BJ (cell line): ENCODE measurements at regions not wholly inside any gene's neighbourhood (a gene's known extent, or its start where the extent isn't known, plus 50 kb on each side); places are given as distances from the start of the nearest gene placed in this dataset.

Experiments
- CTCF ChIA-PET: fragments of 350-600 bp; formaldehyde crosslinking; extraction: SDS; loops from one replicate; lab custom pipeline; 2021; ENCODE audit warnings: antibody characterized with exemption, inconsistent platforms; lab: Yijun Ruan, JAX
- POLR2A ChIA-PET: fragments of 300-600 bp; sonication (Branson Sonifier 250); formaldehyde crosslinking; extraction: SDS; loops from one replicate; lab custom pipeline; 2021; ENCODE audit warnings: antibody characterized with exemption; lab: Charles Lee
- DNase-seq: peaks from one replicate; pipeline ENCODE4 v3.0.0-alpha.2; 2011; ENCODE audit warnings: low read depth
- H3K27me3 ChIP-seq: 2 replicates; pipeline ENCODE4 v1.6.0; 2011; ENCODE audit warnings: low read length; ENCODE audit not compliant: control insufficient read depth, insufficient read depth
- H3K36me3 ChIP-seq: 2 replicates; pipeline ENCODE4 v1.5.1; 2011; ENCODE audit warnings: low read length; ENCODE audit not compliant: control insufficient read depth, insufficient read depth
- H3K4me3 ChIP-seq: 2 replicates; pipeline ENCODE4 v1.5.1; 2011; ENCODE audit warnings: low read depth, mild to moderate bottlenecking, control low read depth, low read length
- CTCF ChIP-seq: IDR thresholded peaks from 2 replicates; pipeline ENCODE4 v1.5.1; 2011; ENCODE audit warnings: low read depth, mild to moderate bottlenecking, control low read depth, inconsistent platforms, low read length, moderate library complexity; ENCODE audit not compliant: insufficient read depth

- no peaks in the 10 kb centered on the region for H3K27me3 ChIP-seq
- H3K4me3 ChIP-seq, result no peak overlapping the region
- CTCF ChIA-PET, result interaction anchor here (0.6 to 1.5 kb wide), 3 partner anchors 19 to 1211 kb away, joined by 3 to 4 read pairs (median 3); no protein-coding TSS in a partner anchor
- POLR2A ChIA-PET, result interaction anchor here (0.6 kb wide), 1 partner anchor 14 kb away, joined by 4 read pairs; no protein-coding TSS in a partner anchor
- no peak for DNase-seq
- no peak for TF ChIP-seq CTCF
- no peaks in the 10 kb centered on the region for H3K36me3 ChIP-seq
Observed at GRCh38 chr5:97559827-97560598, 377.0 kb upstream of the RIOK2 start.

- no peaks in the 10 kb centered on the region for H3K36me3 ChIP-seq
- no peak overlapping the region for H3K4me3 ChIP-seq
- ChIA-PET CTCF (interaction anchor here (0.7 to 1.5 kb wide), 3 partner anchors 19 to 1210 kb away, joined by 3 to 4 read pairs (median 4); no protein-coding TSS in a partner anchor), POLR2A (interaction anchor here (0.6 kb wide), 1 partner anchor 13 kb away, joined by 4 read pairs; no protein-coding TSS in a partner anchor)
- no peak for TF ChIP-seq CTCF
- H3K27me3 ChIP-seq, result no peaks in the 10 kb centered on the region
- DNase-seq, result no peak
Observed at GRCh38 chr5:97560599-97560993, 377.5 kb upstream of the RIOK2 start.

GRCh38 chr5:97563050-97563657, 380.1 kb upstream of the RIOK2 start:
- DNase-seq, result no peak
- Histone ChIP-seq H3K36me3 (no peaks in the 10 kb centered on the region), H3K27me3 (no peaks in the 10 kb centered on the region), H3K4me3 (no peak overlapping the region)
- ChIA-PET POLR2A (no interaction called here), CTCF (no interaction called here)
- no peak for TF ChIP-seq CTCF

- no peak overlapping the region for H3K4me3 ChIP-seq
- no peaks in the 10 kb centered on the region for H3K36me3 ChIP-seq
- H3K27me3 ChIP-seq, result no peaks in the 10 kb centered on the region
- ChIA-PET POLR2A (no interaction called here), CTCF (no interaction called here)
- DNase-seq, result no peak
- no peak for TF ChIP-seq CTCF
Observed at GRCh38 chr5:97568382-97568781, 385.3 kb upstream of the RIOK2 start.

- CTCF ChIA-PET, result no interaction called here
Observed at GRCh38 chr5:97570242-97570641, 387.2 kb upstream of the RIOK2 start.

More at GRCh38 chr5:97570242-97570641, 387.2 kb upstream of the RIOK2 start:
- DNase-seq, result no peak
- no peak for TF ChIP-seq CTCF
- POLR2A ChIA-PET, result no interaction called here
- Histone ChIP-seq H3K36me3 (no peaks in the 10 kb centered on the region), H3K27me3 (no peaks in the 10 kb centered on the region), H3K4me3 (no peak overlapping the region)
